Liver (tissue), 8 donors: ENCODE measurements at regions not wholly inside any gene's neighbourhood (a gene's known extent, or its start where the extent isn't known, plus 50 kb on each side); places are given as distances from the start of the nearest gene placed in this dataset.

Experiments
- DNase-seq: peaks from one replicate; pipeline ENCODE4 v3.0.0-alpha.2; 2017; ENCODE audit warnings: low spot score
- H3K27ac ChIP-seq, 2 donors: one replicate each; pipeline ENCODE4 v1.7.0; 2013; ENCODE audit warnings: inconsistent platforms in 2 of 2, low read length in 2 of 2, control low read depth in 1 of 2, low read depth in 1 of 2, mild to moderate bottlenecking in 1 of 2
- H3K27me3 ChIP-seq, 4 donors: one replicate each; pipeline versions ENCODE4 v1.6.1 to v1.7.0; 2013; ENCODE audit warnings: low read length in 3 of 4, inconsistent platforms in 1 of 4, mild to moderate bottlenecking in 1 of 4, moderate library complexity in 1 of 4; ENCODE audit not compliant: control insufficient read depth in 4 of 4, insufficient read depth in 4 of 4
- H3K36me3 ChIP-seq, 4 donors: one replicate each; pipeline versions ENCODE4 v1.6.1 to v1.7.0; 2013; ENCODE audit warnings: low read length in 3 of 4, mild to moderate bottlenecking in 3 of 4, low read depth in 1 of 4, moderate library complexity in 1 of 4; ENCODE audit not compliant: control insufficient read depth in 4 of 4, insufficient read depth in 3 of 4
- H3K4me1 ChIP-seq, 4 donors: one replicate each; pipeline versions ENCODE4 v1.6.1 to v1.7.0; 2013; ENCODE audit warnings: low read length in 3 of 4, mild to moderate bottlenecking in 3 of 4, moderate library complexity in 1 of 4; ENCODE audit not compliant: control insufficient read depth in 4 of 4, insufficient read depth in 4 of 4
- H3K4me3 ChIP-seq, 3 donors: one replicate each; pipeline versions ENCODE4 v1.6.1 to v1.7.0; 2013; ENCODE audit warnings: low read length in 3 of 3, control low read depth in 1 of 3, low read depth in 1 of 3, mild to moderate bottlenecking in 1 of 3
- H3K9ac ChIP-seq, 2 donors: one replicate each; pipeline ENCODE4 v1.7.0; 2013; ENCODE audit warnings: low read length in 2 of 2, mild to moderate bottlenecking in 2 of 2, moderate library complexity in 2 of 2, control low read depth in 1 of 2, low read depth in 1 of 2
- H3K9me3 ChIP-seq, 4 donors: one replicate each; pipeline versions ENCODE4 v1.6.1 to v1.7.0; 2013; ENCODE audit warnings: low read length in 3 of 4; ENCODE audit not compliant: control insufficient read depth in 4 of 4
- EGR1 ChIP-seq, 2 donors: IDR thresholded peaks; 2 replicates each; pipeline ENCODE4 v1.6.1; 2016 to 2018; ENCODE audit warnings: antibody characterized with exemption in 2 of 2, low read depth in 2 of 2
- FOXA1 ChIP-seq: IDR thresholded peaks from 2 replicates; pipeline ENCODE4 v1.6.1; 2016; ENCODE audit warnings: antibody characterized with exemption
- FOXA2 ChIP-seq: IDR thresholded peaks from 2 replicates; pipeline ENCODE4 v1.6.1; 2016; ENCODE audit warnings: antibody characterized with exemption
- GABPA ChIP-seq, 2 donors: IDR thresholded peaks in 1 of 2; conservative IDR thresholded peaks in 1 of 2; 2 replicates each; pipeline ENCODE4 v1.6.1; 2016; ENCODE audit warnings: antibody characterized with exemption in 2 of 2, mild to moderate bottlenecking in 1 of 2, moderate library complexity in 1 of 2
- HNF4A ChIP-seq, 2 donors: conservative IDR thresholded peaks; 2 replicates each; pipeline ENCODE4 v1.6.1; 2016; ENCODE audit warnings: antibody characterized with exemption in 2 of 2, mild to moderate bottlenecking in 2 of 2
- HNF4G ChIP-seq: IDR thresholded peaks from 2 replicates; pipeline ENCODE4 v1.6.1; 2016; ENCODE audit warnings: antibody characterized with exemption
- JUND ChIP-seq, 2 donors: IDR thresholded peaks; 2 replicates each; pipeline ENCODE4 v1.6.1; 2016; ENCODE audit warnings: antibody characterized with exemption in 2 of 2
- NR2F2 ChIP-seq: IDR thresholded peaks from 2 replicates; pipeline ENCODE4 v1.6.1; 2016; ENCODE audit warnings: antibody characterized with exemption
- RXRA ChIP-seq, 2 donors: IDR thresholded peaks; 2 replicates each; pipeline ENCODE4 v1.6.1; 2017 to 2018; ENCODE audit warnings: antibody characterized with exemption in 2 of 2, mild to moderate bottlenecking in 1 of 2
- TAF1 ChIP-seq: conservative IDR thresholded peaks from 2 replicates; pipeline ENCODE4 v1.6.1; 2016; ENCODE audit warnings: antibody characterized with exemption, mild to moderate bottlenecking
- YY1 ChIP-seq: IDR thresholded peaks from 2 replicates; pipeline ENCODE4 v1.6.1; 2016; ENCODE audit warnings: antibody characterized with exemption, mild to moderate bottlenecking
- WGBS: extraction: QIAGEN DNeasy Blood & Tissue Kit; methylation state at CpG from one replicate; pipeline ENCODE4 v1.1.7; 2013; 5-methylcytosine and 5-hydroxymethylcytosine counted together
- TF ChIP-seq, protein P1 (sequence below): IDR thresholded peaks from 2 replicates; pipeline ENCODE4 v1.6.1; 2016; ENCODE audit warnings: antibody characterized with exemption
- TF ChIP-seq, protein P2 (sequence below): fragments of 150-350 bp; IDR thresholded peaks from 2 replicates; pipeline ENCODE4 v1.5.1; 2017; ENCODE audit warnings: improper control_type of control experiment, low read depth, low read length; ENCODE audit not compliant: missing input control
- TF ChIP-seq, protein P3 (sequence below): IDR thresholded peaks from 2 replicates; pipeline ENCODE4 v1.6.1; 2016; ENCODE audit warnings: antibody characterized with exemption, mild to moderate bottlenecking
- TF ChIP-seq, protein P4 (sequence below): IDR thresholded peaks from 2 replicates; pipeline ENCODE4 v1.6.1; 2016; ENCODE audit warnings: antibody characterized with exemption
- donor health status: healthy.
- donor health status: healthy.
- donor health status: healthy.
- donor health status: healthy.
- donor health status: healthy.

DNA sequence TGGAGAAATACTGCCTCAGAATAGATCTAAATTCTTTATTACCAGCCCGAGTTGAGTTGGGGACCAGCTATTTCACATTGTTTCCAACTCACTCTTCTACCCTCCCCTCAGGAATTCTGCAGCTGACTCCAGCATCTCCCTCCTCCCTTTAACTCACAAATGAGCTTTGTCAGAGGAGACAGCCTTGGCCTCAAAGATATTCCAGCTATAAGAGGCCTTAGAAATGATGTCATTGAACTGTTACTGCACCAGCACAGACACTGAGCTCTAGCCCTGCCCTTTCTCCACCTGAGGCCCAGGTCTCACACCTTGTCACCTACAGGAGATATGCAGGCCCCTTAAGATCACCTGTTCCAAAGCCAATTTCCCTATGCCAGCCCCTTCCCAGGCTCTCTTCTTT is 78.4 kb upstream of the ATP10B start:
- Histone ChIP-seq H3K4me3 (no peak overlapping the region), H3K4me1 (no peaks in the 10 kb centered on the region)
- WGBS = 52% methylated on average over 1 of the region's 1 CpG

DNA sequence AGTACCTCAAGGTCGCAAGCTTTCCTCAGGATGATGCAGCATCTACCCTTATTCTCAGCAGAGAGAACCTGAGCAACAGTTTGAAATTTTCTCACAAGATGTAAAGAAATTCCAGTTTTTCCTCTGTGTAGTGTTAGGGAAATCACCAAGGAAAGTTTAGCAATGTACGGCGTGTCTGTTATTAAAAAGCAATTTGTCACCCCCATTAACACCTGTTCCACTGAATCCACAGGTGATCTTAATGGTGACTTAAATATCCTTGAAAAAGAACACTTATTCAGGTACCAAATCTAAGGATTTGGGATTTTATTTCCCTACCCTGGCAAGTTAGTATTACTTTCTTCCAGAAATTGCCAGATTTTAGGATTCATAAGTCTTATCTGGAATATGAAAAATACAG is 77.9 kb upstream of the ATP10B start:
- Histone ChIP-seq H3K4me3 (no peak overlapping the region), H3K36me3 (no peaks in the 10 kb centered on the region), H3K9me3 (no peaks in the 10 kb centered on the region), H3K27ac (no peak overlapping the region), H3K4me1 (no peaks in the 10 kb centered on the region), H3K27me3 (no peaks in the 10 kb centered on the region), H3K9ac (no peak overlapping the region)
- 93% methylated on average over 3 of the region's 3 CpGs for WGBS
- no peak for DNase-seq
- TF ChIP-seq HNF4A (conservative IDR thresholded peaks at IDR 0.05) (no peak), YY1 (no peak), JUND (IDR thresholded peaks at IDR 0.05) (no peak), HNF4G (no peak), TAF1 (no peak)

More for the DNA sequence above, 78.4 kb upstream of the ATP10B start:
- Histone ChIP-seq H3K9ac (no peak overlapping the region), H3K27me3 (no peaks in the 10 kb centered on the region), H3K9me3 (no peaks in the 10 kb centered on the region), H3K27ac (no peak overlapping the region), H3K36me3 (no peaks in the 10 kb centered on the region)
- TF ChIP-seq, protein P1, sequence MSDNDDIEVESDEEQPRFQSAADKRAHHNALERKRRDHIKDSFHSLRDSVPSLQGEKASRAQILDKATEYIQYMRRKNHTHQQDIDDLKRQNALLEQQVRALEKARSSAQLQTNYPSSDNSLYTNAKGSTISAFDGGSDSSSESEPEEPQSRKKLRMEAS = no peak
- TF ChIP-seq JUND (IDR thresholded peaks at IDR 0.05) (no peak), EGR1 (IDR thresholded peaks at IDR 0.05; ENCODE audit: low read depth in 2 of 2) (no peak), HNF4A (conservative IDR thresholded peaks at IDR 0.05) (no peak), FOXA1 (no peak), HNF4G (no peak), TAF1 (no peak), RXRA (IDR thresholded peaks at IDR 0.05) (no peak), NR2F2 (no peak), YY1 (no peak), FOXA2 (no peak), GABPA (IDR thresholded peaks at IDR 0.05 in 1 of 2, conservative IDR thresholded peaks at IDR 0.05 in 1 of 2) (no peak)
- TF ChIP-seq, protein P2, sequence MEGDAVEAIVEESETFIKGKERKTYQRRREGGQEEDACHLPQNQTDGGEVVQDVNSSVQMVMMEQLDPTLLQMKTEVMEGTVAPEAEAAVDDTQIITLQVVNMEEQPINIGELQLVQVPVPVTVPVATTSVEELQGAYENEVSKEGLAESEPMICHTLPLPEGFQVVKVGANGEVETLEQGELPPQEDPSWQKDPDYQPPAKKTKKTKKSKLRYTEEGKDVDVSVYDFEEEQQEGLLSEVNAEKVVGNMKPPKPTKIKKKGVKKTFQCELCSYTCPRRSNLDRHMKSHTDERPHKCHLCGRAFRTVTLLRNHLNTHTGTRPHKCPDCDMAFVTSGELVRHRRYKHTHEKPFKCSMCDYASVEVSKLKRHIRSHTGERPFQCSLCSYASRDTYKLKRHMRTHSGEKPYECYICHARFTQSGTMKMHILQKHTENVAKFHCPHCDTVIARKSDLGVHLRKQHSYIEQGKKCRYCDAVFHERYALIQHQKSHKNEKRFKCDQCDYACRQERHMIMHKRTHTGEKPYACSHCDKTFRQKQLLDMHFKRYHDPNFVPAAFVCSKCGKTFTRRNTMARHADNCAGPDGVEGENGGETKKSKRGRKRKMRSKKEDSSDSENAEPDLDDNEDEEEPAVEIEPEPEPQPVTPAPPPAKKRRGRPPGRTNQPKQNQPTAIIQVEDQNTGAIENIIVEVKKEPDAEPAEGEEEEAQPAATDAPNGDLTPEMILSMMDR = no peak
- TF ChIP-seq, protein P3, sequence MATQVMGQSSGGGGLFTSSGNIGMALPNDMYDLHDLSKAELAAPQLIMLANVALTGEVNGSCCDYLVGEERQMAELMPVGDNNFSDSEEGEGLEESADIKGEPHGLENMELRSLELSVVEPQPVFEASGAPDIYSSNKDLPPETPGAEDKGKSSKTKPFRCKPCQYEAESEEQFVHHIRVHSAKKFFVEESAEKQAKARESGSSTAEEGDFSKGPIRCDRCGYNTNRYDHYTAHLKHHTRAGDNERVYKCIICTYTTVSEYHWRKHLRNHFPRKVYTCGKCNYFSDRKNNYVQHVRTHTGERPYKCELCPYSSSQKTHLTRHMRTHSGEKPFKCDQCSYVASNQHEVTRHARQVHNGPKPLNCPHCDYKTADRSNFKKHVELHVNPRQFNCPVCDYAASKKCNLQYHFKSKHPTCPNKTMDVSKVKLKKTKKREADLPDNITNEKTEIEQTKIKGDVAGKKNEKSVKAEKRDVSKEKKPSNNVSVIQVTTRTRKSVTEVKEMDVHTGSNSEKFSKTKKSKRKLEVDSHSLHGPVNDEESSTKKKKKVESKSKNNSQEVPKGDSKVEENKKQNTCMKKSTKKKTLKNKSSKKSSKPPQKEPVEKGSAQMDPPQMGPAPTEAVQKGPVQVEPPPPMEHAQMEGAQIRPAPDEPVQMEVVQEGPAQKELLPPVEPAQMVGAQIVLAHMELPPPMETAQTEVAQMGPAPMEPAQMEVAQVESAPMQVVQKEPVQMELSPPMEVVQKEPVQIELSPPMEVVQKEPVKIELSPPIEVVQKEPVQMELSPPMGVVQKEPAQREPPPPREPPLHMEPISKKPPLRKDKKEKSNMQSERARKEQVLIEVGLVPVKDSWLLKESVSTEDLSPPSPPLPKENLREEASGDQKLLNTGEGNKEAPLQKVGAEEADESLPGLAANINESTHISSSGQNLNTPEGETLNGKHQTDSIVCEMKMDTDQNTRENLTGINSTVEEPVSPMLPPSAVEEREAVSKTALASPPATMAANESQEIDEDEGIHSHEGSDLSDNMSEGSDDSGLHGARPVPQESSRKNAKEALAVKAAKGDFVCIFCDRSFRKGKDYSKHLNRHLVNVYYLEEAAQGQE = no peak
- TF ChIP-seq, protein P4, sequence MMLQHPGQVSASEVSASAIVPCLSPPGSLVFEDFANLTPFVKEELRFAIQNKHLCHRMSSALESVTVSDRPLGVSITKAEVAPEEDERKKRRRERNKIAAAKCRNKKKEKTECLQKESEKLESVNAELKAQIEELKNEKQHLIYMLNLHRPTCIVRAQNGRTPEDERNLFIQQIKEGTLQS = no peak
- no peak for DNase-seq
